Erythroblast (primary cell): ENCODE measurements at regions not wholly inside any gene's neighbourhood (a gene's known extent, or its start where the extent isn't known, plus 50 kb on each side); places are given as distances from the start of the nearest gene placed in this dataset.
"Not testable (repeated sequence)": the region's sequence is repeated elsewhere in the genome, so short reads cannot be mapped to it uniquely, and the experiment has no call there.

Source experiments
- DNase-seq, 2 experiments: peaks; one replicate each; lab custom pipeline; 2025; lab: John Stamatoyannopoulos, UW
- GATA1 ChIP-seq: IDR thresholded peaks from 2 replicates; pipeline ENCODE4 v1.6.1; 2011; ENCODE audit warnings: low read depth, mild to moderate bottlenecking, control low read depth, low read length, moderate library complexity
- POLR2A ChIP-seq: IDR thresholded peaks from 2 replicates; pipeline ENCODE4 v1.6.1; 2011; ENCODE audit warnings: mild to moderate bottlenecking, low read length

- TF ChIP-seq POLR2A (no peak), GATA1 (no peak)
- no peak for DNase-seq
These were observed 456.0 kb downstream of the FBXO15 start for GRCh38 chr18:73691624-73692023.

GRCh38 chr18:73691118-73691517 lies 456.5 kb downstream of the FBXO15 start:
- no peak for TF ChIP-seq POLR2A
- TF ChIP-seq GATA1: no peak
- no peak for DNase-seq

- DNase-seq: no peak
- no peak for TF ChIP-seq GATA1
- no peak for TF ChIP-seq POLR2A
These were observed 457.4 kb downstream of the FBXO15 start for GRCh38 chr18:73690222-73690621.

GRCh38 chr18:73688851-73689711 lies 458.6 kb downstream of the FBXO15 start:
- no peak for TF ChIP-seq POLR2A
- TF ChIP-seq GATA1: no peak
- DNase-seq: no peak

- TF ChIP-seq POLR2A (no peak), GATA1 (no peak)
- no peak for DNase-seq
These were observed 459.5 kb downstream of the FBXO15 start for GRCh38 chr18:73688161-73688560.

- no peak for DNase-seq
- no peak for TF ChIP-seq GATA1
- TF ChIP-seq POLR2A: no peak
These were observed 463.0 kb downstream of the FBXO15 start for GRCh38 chr18:73684647-73685046.

- DNase-seq: peak; percentile 54 to 78
- TF ChIP-seq POLR2A (no peak), GATA1 (no peak)
These were observed 464.0 kb downstream of the FBXO15 start for GRCh38 chr18:73683409-73684238.

- no peak for DNase-seq
- no peak for TF ChIP-seq POLR2A
- TF ChIP-seq GATA1: no peak
These were observed 465.7 kb downstream of the FBXO15 start for GRCh38 chr18:73681912-73682311.

GRCh38 chr18:73681398-73681797 lies 466.2 kb downstream of the FBXO15 start:
- no peak for DNase-seq
- TF ChIP-seq GATA1: no peak
- TF ChIP-seq POLR2A: no peak

- TF ChIP-seq GATA1 (no peak), POLR2A (no peak)
- DNase-seq: no peak
These were observed 467.5 kb downstream of the FBXO15 start for GRCh38 chr18:73679941-73680712.

- no peak for DNase-seq
These were observed 470.2 kb downstream of the FBXO15 start for GRCh38 chr18:73677450-73677849.

GRCh38 chr18:73674125-73674865 lies 473.3 kb downstream of the FBXO15 start:
- no peak for TF ChIP-seq POLR2A
- no peak for DNase-seq

More at GRCh38 chr18:73677450-73677849, 470.2 kb downstream of the FBXO15 start:
- TF ChIP-seq POLR2A: no peak
- no peak for TF ChIP-seq GATA1

- DNase-seq: not testable (repeated sequence)
These were observed 476.2 kb downstream of the FBXO15 start for GRCh38 chr18:73671480-73671879.

- no peak for DNase-seq
- TF ChIP-seq GATA1 (no peak), POLR2A (no peak)
These were observed 477.1 kb downstream of the FBXO15 start for GRCh38 chr18:73670524-73670923.
